ENCODE measurements at regions not wholly inside any gene's neighbourhood (a gene's known extent, or its start where the extent isn't known, plus 50 kb on each side); places are given as distances from the start of the nearest gene placed in this dataset.

DNA sequence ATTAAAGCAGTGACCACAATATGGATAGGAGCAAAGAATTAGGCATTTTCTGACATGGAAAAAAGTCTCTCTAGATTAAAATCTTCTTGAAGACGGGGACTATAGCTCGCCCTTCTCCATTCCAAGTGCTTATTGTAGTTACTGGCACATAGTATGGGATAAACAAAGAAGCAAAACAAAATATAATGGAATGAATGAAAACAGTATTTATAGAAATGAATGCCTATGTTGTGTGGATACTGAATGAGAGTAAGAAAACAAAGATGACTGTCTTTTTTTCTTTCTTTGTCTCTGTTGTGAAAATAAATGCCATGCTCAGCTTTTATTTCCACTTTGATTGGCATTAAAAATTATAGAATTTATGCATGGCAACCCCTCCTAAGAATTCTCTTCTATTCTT is 1414.3 kb upstream of the ACO1 start:
- Histone ChIP-seq H2AFZ (ENCODE audit: insufficient read depth, low read length, poor library complexity) (no peak overlapping the region), H3K14ac (ENCODE audit: low read length) (no peak overlapping the region), H3K4ac (ENCODE audit: low read depth, low read length) (no peak overlapping the region), H3K4me3 (ENCODE audit: low read depth, low read length) (no peak overlapping the region), H4K12ac (ENCODE audit: low read depth, low read length) (no peak overlapping the region), H3K36me3 (ENCODE audit: control insufficient read depth in 1 of 2, insufficient read depth in 2 of 2, low read length in 2 of 2) (no peaks in the 10 kb centered on the region), H3K23ac (ENCODE audit: low read length) (no peak overlapping the region), H4K8ac (ENCODE audit: low read depth, low read length) (no peak overlapping the region), H3K79me1 (ENCODE audit: low read length) (no peaks in the 10 kb centered on the region), H3K4me1 (ENCODE audit: control insufficient read depth in 1 of 2, insufficient read depth in 2 of 2, low read length in 2 of 2) (no peaks in the 10 kb centered on the region), H3K9ac (ENCODE audit: low read length) (no peak overlapping the region), H3K27ac (ENCODE audit: low read depth, low read length) (no peak overlapping the region), H3K27me3 (ENCODE audit: insufficient read depth, low read length) (no peaks in the 10 kb centered on the region), H3K79me2 (ENCODE audit: control insufficient read depth, insufficient read depth, low read length, poor library complexity) (no peaks in the 10 kb centered on the region), H3K9me3 (ENCODE audit: insufficient read depth, low read depth, low read length) (no peaks in the 10 kb centered on the region), H2BK12ac (ENCODE audit: low read length) (no peak overlapping the region), H4K91ac (ENCODE audit: low read depth, low read length) (no peak overlapping the region), H3K4me2 (ENCODE audit: low read length) (no peak overlapping the region), H2AK5ac (ENCODE audit: low read length) (no peak overlapping the region), H2BK120ac (ENCODE audit: insufficient read depth, low read length, poor library complexity) (no peak overlapping the region), H3K18ac (ENCODE audit: low read length) (no peak overlapping the region), H2BK5ac (ENCODE audit: low read depth, low read length, poor library complexity) (no peak overlapping the region)
- WGBS (ENCODE audit: extremely low coverage, insufficient coverage, insufficient read length): no CpG with 5 or more reads among the region's 2 CpGs
- DNase-seq: no peak

DNA sequence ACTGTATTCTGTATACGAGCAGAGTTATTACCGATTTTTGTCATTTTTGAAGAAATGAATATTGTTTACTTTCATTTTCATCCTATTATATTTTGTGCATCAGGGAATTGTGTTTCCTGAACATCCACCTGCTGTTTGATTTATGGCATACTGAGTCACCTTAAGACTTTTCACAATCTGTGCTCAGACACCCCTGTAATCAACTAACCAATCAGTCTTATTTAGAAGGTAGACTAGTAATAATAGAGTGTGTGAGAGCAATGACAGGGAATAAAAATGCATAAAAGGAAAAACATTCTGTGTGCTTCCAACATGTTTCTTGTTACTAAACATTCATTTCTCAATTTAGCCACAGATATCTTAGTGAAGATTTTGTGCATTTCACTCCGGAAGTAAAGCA is 1413.6 kb upstream of the ACO1 start:
- Histone ChIP-seq H2BK5ac (ENCODE audit: low read depth, low read length, poor library complexity) (no peak overlapping the region), H3K4me3 (ENCODE audit: low read depth, low read length) (no peak overlapping the region), H3K23ac (ENCODE audit: low read length) (no peak overlapping the region), H3K27ac (ENCODE audit: low read depth, low read length) (no peak overlapping the region), H4K12ac (ENCODE audit: low read depth, low read length) (no peak overlapping the region), H3K36me3 (ENCODE audit: control insufficient read depth in 1 of 2, insufficient read depth in 2 of 2, low read length in 2 of 2) (no peaks in the 10 kb centered on the region), H3K4me2 (ENCODE audit: low read length) (no peak overlapping the region), H4K8ac (ENCODE audit: low read depth, low read length) (no peak overlapping the region), H4K91ac (ENCODE audit: low read depth, low read length) (no peak overlapping the region), H3K9ac (ENCODE audit: low read length) (no peak overlapping the region), H2BK120ac (ENCODE audit: insufficient read depth, low read length, poor library complexity) (no peak overlapping the region), H3K79me2 (ENCODE audit: control insufficient read depth, insufficient read depth, low read length, poor library complexity) (no peaks in the 10 kb centered on the region), H2AFZ (ENCODE audit: insufficient read depth, low read length, poor library complexity) (no peak overlapping the region), H3K9me3 (ENCODE audit: insufficient read depth, low read depth, low read length) (no peaks in the 10 kb centered on the region), H3K4ac (ENCODE audit: low read depth, low read length) (no peak overlapping the region), H3K18ac (ENCODE audit: low read length) (no peak overlapping the region), H3K4me1 (ENCODE audit: control insufficient read depth in 1 of 2, insufficient read depth in 2 of 2, low read length in 2 of 2) (no peaks in the 10 kb centered on the region), H3K14ac (ENCODE audit: low read length) (no peak overlapping the region), H2BK12ac (ENCODE audit: low read length) (no peak overlapping the region), H3K27me3 (ENCODE audit: insufficient read depth, low read length) (no peaks in the 10 kb centered on the region), H3K79me1 (ENCODE audit: low read length) (no peaks in the 10 kb centered on the region), H2AK5ac (ENCODE audit: low read length) (no peak overlapping the region)
- no CpG with 5 or more reads among the region's 3 CpGs for WGBS (ENCODE audit: extremely low coverage, insufficient coverage, insufficient read length)
- no peak for DNase-seq

DNA sequence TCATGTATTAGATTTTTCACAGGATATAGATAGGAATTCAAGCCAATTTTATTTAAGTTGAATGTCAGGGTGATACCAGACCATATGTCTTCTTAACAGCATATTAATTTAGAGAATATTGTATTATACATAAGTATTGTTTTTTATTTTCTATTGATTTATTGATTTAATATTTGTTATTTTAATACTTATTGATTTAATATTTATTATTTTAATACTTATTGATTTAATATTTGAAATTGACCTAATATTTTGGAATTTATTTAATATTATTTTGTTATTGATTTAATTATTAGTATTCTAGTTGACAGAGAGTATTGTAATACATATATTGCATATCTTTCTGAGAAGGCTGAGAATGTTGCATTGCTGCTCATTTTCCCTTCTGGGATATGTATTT is 1411.8 kb upstream of the ACO1 start:
- Histone ChIP-seq H4K12ac (ENCODE audit: low read depth, low read length) (no peak overlapping the region), H4K8ac (ENCODE audit: low read depth, low read length) (no peak overlapping the region), H2AFZ (ENCODE audit: insufficient read depth, low read length, poor library complexity) (no peak overlapping the region)

DNA sequence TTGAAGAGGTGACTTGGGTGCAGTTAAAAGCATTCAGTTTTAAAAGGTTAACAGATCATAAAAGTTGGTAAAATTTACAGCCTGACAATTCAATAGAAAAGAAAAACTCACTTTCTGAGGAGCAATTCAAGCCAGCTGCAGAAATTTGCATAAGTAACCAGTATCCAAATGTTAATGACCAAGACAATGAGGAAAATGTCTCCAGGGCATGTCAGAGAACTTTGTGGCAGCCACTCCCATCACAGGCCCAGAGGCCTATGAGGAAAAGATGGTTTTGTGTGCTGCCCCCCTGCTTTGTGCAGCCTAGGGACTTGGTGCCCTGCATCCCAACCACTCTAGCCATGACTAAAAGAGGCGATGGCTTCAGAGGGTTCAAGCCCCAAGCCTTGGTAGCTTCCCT is 1406.5 kb upstream of the ACO1 start:
- no peak overlapping the region for H2BK12ac ChIP-seq (ENCODE audit: low read length)
- no peak overlapping the region for H3K9ac ChIP-seq (ENCODE audit: low read length)
- no peak overlapping the region for H3K18ac ChIP-seq (ENCODE audit: low read length)
- H3K79me2 ChIP-seq (ENCODE audit: control insufficient read depth, insufficient read depth, low read length, poor library complexity): no peaks in the 10 kb centered on the region
- no peaks in the 10 kb centered on the region for H3K79me1 ChIP-seq (ENCODE audit: low read length)
- WGBS (ENCODE audit: extremely low coverage, insufficient coverage, insufficient read length): no CpG with 5 or more reads among the region's 1 CpG
- H3K27ac ChIP-seq (ENCODE audit: low read depth, low read length): no peak overlapping the region
- no peak overlapping the region for H2BK5ac ChIP-seq (ENCODE audit: low read depth, low read length, poor library complexity)
- peaks cover 3% of the 10 kb centered on the region for H3K9me3 ChIP-seq (ENCODE audit: insufficient read depth, low read depth, low read length)
- DNase-seq: no peak
- H2AK5ac ChIP-seq (ENCODE audit: low read length): no peak overlapping the region
- H3K27me3 ChIP-seq (ENCODE audit: insufficient read depth, low read length): no peaks in the 10 kb centered on the region
- H3K4ac ChIP-seq (ENCODE audit: low read depth, low read length): no peak overlapping the region
- H2AFZ ChIP-seq (ENCODE audit: insufficient read depth, low read length, poor library complexity): no peak overlapping the region
- no peak overlapping the region for H2BK120ac ChIP-seq (ENCODE audit: insufficient read depth, low read length, poor library complexity)
- no peak overlapping the region for H4K12ac ChIP-seq (ENCODE audit: low read depth, low read length)
- no peak overlapping the region for H3K4me3 ChIP-seq (ENCODE audit: low read depth, low read length)
- H3K4me2 ChIP-seq (ENCODE audit: low read length): no peak overlapping the region
- H3K36me3 ChIP-seq (ENCODE audit: control insufficient read depth in 1 of 2, insufficient read depth in 2 of 2, low read length in 2 of 2): no peaks in the 10 kb centered on the region
- no peak overlapping the region for H3K14ac ChIP-seq (ENCODE audit: low read length)
- H4K8ac ChIP-seq (ENCODE audit: low read depth, low read length): no peak overlapping the region
- no peaks in the 10 kb centered on the region for H3K4me1 ChIP-seq (ENCODE audit: control insufficient read depth in 1 of 2, insufficient read depth in 2 of 2, low read length in 2 of 2)
- H3K23ac ChIP-seq (ENCODE audit: low read length): no peak overlapping the region
- no peak overlapping the region for H4K91ac ChIP-seq (ENCODE audit: low read depth, low read length)

More for the DNA sequence above, 1411.8 kb upstream of the ACO1 start:
- no peak for DNase-seq
- no peak overlapping the region for H3K4me2 ChIP-seq (ENCODE audit: low read length)
- no peaks in the 10 kb centered on the region for H3K9me3 ChIP-seq (ENCODE audit: insufficient read depth, low read depth, low read length)
- H3K9ac ChIP-seq (ENCODE audit: low read length): no peak overlapping the region
- H3K36me3 ChIP-seq (ENCODE audit: control insufficient read depth in 1 of 2, insufficient read depth in 2 of 2, low read length in 2 of 2): no peaks in the 10 kb centered on the region
- no peaks in the 10 kb centered on the region for H3K79me2 ChIP-seq (ENCODE audit: control insufficient read depth, insufficient read depth, low read length, poor library complexity)
- no peak overlapping the region for H2BK12ac ChIP-seq (ENCODE audit: low read length)
- no peaks in the 10 kb centered on the region for H3K79me1 ChIP-seq (ENCODE audit: low read length)
- no peak overlapping the region for H3K18ac ChIP-seq (ENCODE audit: low read length)
- H3K4me3 ChIP-seq (ENCODE audit: low read depth, low read length): no peak overlapping the region
- H3K4me1 ChIP-seq (ENCODE audit: control insufficient read depth in 1 of 2, insufficient read depth in 2 of 2, low read length in 2 of 2): no peaks in the 10 kb centered on the region
- H2AK5ac ChIP-seq (ENCODE audit: low read length): no peak overlapping the region
- H3K23ac ChIP-seq (ENCODE audit: low read length): no peak overlapping the region
- no peak overlapping the region for H3K27ac ChIP-seq (ENCODE audit: low read depth, low read length)
- no peak overlapping the region for H3K4ac ChIP-seq (ENCODE audit: low read depth, low read length)
- H2BK120ac ChIP-seq (ENCODE audit: insufficient read depth, low read length, poor library complexity): no peak overlapping the region
- H3K27me3 ChIP-seq (ENCODE audit: insufficient read depth, low read length): no peaks in the 10 kb centered on the region
- no peak overlapping the region for H2BK5ac ChIP-seq (ENCODE audit: low read depth, low read length, poor library complexity)
- H3K14ac ChIP-seq (ENCODE audit: low read length): no peak overlapping the region
- no peak overlapping the region for H4K91ac ChIP-seq (ENCODE audit: low read depth, low read length)

DNA sequence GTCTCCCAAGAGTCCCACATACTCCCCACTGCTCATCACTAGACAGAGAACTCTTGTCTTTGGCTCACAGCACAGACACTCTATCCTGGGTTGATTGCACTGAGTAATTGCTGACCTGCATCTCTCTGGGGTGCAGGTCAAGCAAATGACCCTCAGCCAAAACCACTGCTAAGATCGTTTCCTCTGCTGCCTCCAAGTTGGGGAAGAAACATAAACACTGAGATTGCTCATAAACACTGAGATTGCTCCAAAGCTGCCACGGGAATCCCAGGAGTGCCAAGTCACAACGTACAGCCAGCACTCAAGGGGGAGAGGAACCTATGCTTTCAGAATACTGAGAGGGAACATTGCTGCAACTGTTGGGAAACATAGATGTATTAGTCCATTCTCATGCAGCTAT is 1402.1 kb upstream of the ACO1 start:
- Histone ChIP-seq H2BK12ac (ENCODE audit: low read length) (no peak overlapping the region), H2AK5ac (ENCODE audit: low read length) (no peak overlapping the region), H2AFZ (ENCODE audit: insufficient read depth, low read length, poor library complexity) (no peak overlapping the region), H3K9ac (ENCODE audit: low read length) (no peak overlapping the region), H3K79me1 (ENCODE audit: low read length) (no peaks in the 10 kb centered on the region), H4K91ac (ENCODE audit: low read depth, low read length) (no peak overlapping the region), H3K4me3 (ENCODE audit: low read depth, low read length) (no peak overlapping the region), H3K4me2 (ENCODE audit: low read length) (no peak overlapping the region), H3K18ac (ENCODE audit: low read length) (no peak overlapping the region), H3K14ac (ENCODE audit: low read length) (no peak overlapping the region), H3K36me3 (ENCODE audit: control insufficient read depth in 1 of 2, insufficient read depth in 2 of 2, low read length in 2 of 2) (no peaks in the 10 kb centered on the region), H2BK5ac (ENCODE audit: low read depth, low read length, poor library complexity) (no peak overlapping the region), H4K8ac (ENCODE audit: low read depth, low read length) (no peak overlapping the region), H3K9me3 (ENCODE audit: insufficient read depth, low read depth, low read length) (peaks cover 3% of the 10 kb centered on the region), H3K4me1 (ENCODE audit: control insufficient read depth in 1 of 2, insufficient read depth in 2 of 2, low read length in 2 of 2) (no peaks in the 10 kb centered on the region), H3K79me2 (ENCODE audit: control insufficient read depth, insufficient read depth, low read length, poor library complexity) (no peaks in the 10 kb centered on the region), H2BK120ac (ENCODE audit: insufficient read depth, low read length, poor library complexity) (no peak overlapping the region), H3K23ac (ENCODE audit: low read length) (no peak overlapping the region), H3K4ac (ENCODE audit: low read depth, low read length) (no peak overlapping the region), H3K27me3 (ENCODE audit: insufficient read depth, low read length) (no peaks in the 10 kb centered on the region), H4K12ac (ENCODE audit: low read depth, low read length) (no peak overlapping the region), H3K27ac (ENCODE audit: low read depth, low read length) (no peak overlapping the region)
- WGBS (ENCODE audit: extremely low coverage, insufficient coverage, insufficient read length): no CpG with 5 or more reads among the region's 3 CpGs
- DNase-seq: no peak
